ENCODE measurements at regions not wholly inside any gene's neighbourhood (a gene's known extent, or its start where the extent isn't known, plus 50 kb on each side); places are given as distances from the start of the nearest gene placed in this dataset.

DNA sequence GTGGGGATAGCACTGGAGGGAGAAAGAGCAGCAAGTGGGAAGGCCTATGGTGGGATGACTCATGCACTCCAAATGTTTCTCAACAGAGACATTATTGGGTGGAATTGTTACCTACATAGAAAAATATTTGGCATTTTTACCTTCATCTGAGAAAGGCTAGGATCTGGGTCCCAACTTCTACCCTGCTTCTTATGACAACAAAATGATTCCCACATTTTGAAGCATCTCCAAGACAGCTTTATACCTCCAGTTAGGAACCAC lies 908.9 kb upstream of the GYPC start (continued):
- TF ChIP-seq, protein P1, sequence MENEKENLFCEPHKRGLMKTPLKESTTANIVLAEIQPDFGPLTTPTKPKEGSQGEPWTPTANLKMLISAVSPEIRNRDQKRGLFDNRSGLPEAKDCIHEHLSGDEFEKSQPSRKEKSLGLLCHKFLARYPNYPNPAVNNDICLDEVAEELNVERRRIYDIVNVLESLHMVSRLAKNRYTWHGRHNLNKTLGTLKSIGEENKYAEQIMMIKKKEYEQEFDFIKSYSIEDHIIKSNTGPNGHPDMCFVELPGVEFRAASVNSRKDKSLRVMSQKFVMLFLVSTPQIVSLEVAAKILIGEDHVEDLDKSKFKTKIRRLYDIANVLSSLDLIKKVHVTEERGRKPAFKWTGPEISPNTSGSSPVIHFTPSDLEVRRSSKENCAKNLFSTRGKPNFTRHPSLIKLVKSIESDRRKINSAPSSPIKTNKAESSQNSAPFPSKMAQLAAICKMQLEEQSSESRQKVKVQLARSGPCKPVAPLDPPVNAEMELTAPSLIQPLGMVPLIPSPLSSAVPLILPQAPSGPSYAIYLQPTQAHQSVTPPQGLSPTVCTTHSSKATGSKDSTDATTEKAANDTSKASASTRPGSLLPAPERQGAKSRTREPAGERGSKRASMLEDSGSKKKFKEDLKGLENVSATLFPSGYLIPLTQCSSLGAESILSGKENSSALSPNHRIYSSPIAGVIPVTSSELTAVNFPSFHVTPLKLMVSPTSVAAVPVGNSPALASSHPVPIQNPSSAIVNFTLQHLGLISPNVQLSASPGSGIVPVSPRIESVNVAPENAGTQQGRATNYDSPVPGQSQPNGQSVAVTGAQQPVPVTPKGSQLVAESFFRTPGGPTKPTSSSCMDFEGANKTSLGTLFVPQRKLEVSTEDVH (IDR thresholded peaks at IDR 0.05; ENCODE audit: low read depth, partially characterized antibody), result no peak
- no peak for TF ChIP-seq ZSCAN29 (IDR thresholded peaks at IDR 0.05)

DNA sequence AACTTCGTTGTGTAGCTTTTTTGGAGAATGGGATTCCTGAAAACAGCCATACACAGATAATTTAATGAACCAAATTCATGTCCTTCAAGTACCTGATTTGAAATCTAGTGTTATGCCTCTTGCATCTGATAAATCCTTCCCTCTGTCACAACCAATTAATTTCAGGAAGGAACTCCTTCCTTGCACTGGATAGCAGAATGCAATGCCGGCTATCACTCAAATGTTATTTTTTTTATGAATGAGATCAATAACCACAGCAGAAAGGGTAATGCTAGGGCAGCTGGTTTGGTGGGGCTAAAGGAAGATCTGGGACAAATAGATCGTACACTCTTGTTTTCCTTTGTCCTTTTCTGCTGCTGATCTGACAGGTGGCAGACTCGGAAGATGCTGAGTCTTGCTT lies 899.5 kb upstream of the GYPC start:
- H3K4me1 ChIP-seq (ENCODE audit: control insufficient read depth, insufficient read depth, low read length), result no peaks in the 10 kb centered on the region
- no peak overlapping the region for H2AFZ ChIP-seq (ENCODE audit: control insufficient read depth, low read depth, low read length)
- 24% methylated on average over 4 of the region's 4 CpGs for WGBS (ENCODE audit: insufficient coverage, insufficient replicate concordance, low lambda C conversion rate, missing lambda C conversion rate)
- H3K79me2 ChIP-seq (ENCODE audit: control insufficient read depth, insufficient read depth, low read length), result no peaks in the 10 kb centered on the region
- H3K36me3 ChIP-seq (ENCODE audit: control insufficient read depth in 2 of 2, insufficient read depth in 2 of 2, low read length in 1 of 2), result no peaks in the 10 kb centered on the region
- FAIRE-seq (no peak), DNase-seq (ENCODE audit: low read depth, low spot score) (no peak), ATAC-seq (no peak)
- CTCF ChIA-PET, result no interaction called here
- POLR2A ChIA-PET, result no interaction called here
- H3K27ac ChIP-seq (ENCODE audit: control insufficient read depth, insufficient read depth), result no peak overlapping the region
- TF ChIP-seq ESRRA (IDR thresholded peaks at IDR 0.05; ENCODE audit: low read length), result no peak
- TF ChIP-seq, protein P2, sequence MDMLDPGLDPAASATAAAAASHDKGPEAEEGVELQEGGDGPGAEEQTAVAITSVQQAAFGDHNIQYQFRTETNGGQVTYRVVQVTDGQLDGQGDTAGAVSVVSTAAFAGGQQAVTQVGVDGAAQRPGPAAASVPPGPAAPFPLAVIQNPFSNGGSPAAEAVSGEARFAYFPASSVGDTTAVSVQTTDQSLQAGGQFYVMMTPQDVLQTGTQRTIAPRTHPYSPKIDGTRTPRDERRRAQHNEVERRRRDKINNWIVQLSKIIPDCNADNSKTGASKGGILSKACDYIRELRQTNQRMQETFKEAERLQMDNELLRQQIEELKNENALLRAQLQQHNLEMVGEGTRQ (IDR thresholded peaks at IDR 0.05; ENCODE audit: borderline replicate concordance, low read depth, low read length), result no peak
- no peaks in the 10 kb centered on the region for H3K27me3 ChIP-seq (replicated peaks in 1 of 2; ENCODE audit: control insufficient read depth in 2 of 2, insufficient read depth in 2 of 2, low read length in 1 of 2)
- intact Hi-C loops (cut with micrococcal nuclease; ENCODE audit: unreplicated experiment), result no loop called here
- H4K20me1 ChIP-seq (ENCODE audit: control insufficient read depth, insufficient read depth), result no peaks in the 10 kb centered on the region
- RAD21 ChIA-PET (ENCODE audit: unreplicated experiment), result no interaction called here
- H3K9me3 ChIP-seq (replicated peaks; ENCODE audit: control insufficient read depth, insufficient read depth, low read length), result no peaks in the 10 kb centered on the region
- H3K4me2 ChIP-seq (ENCODE audit: control insufficient read depth, insufficient read depth), result no peak overlapping the region
- SMC1A ChIA-PET (ENCODE audit: uncharacterized antibody, unreplicated experiment), result no interaction called here
- BruUV-seq (replicated peaks), result no TSS peak
- no peak overlapping the region for H3K9ac ChIP-seq (ENCODE audit: control insufficient read depth, insufficient read depth, low read length)
- no peak overlapping the region for H3K4me3 ChIP-seq
- in situ Hi-C loops (cut with MboI), result no loop called here

All from GM12878 (cell line).